HCT116 (cell line): ENCODE measurements at regions not wholly inside any gene's neighbourhood (a gene's known extent, or its start where the extent isn't known, plus 50 kb on each side); places are given as distances from the start of the nearest gene placed in this dataset.

Experiments
- CBX3 ChIP-seq: IDR thresholded peaks from 2 replicates; pipeline ENCODE4 v1.6.1; 2012; ENCODE audit warnings: low read depth
- CTCF ChIP-seq, 3 experiments: fragments of 200-600 bp in 1 of 3; sonication (generic) in 1 of 3; IDR thresholded peaks in 2 of 3; conservative IDR thresholded peaks in 1 of 3; 2 replicates each; pipeline ENCODE4 v1.5.1; 2012 to 2017; ENCODE audit warnings: low read depth in 2 of 3, low read length in 2 of 3, antibody characterized with exemption in 1 of 3, borderline replicate concordance in 1 of 3, control low read depth in 1 of 3, mild to moderate bottlenecking in 1 of 3, mixed read lengths in 1 of 3, mixed run types in 1 of 3, moderate library complexity in 1 of 3; ENCODE audit not compliant: insufficient read depth in 1 of 3
- EZH2 ChIP-seq: fragments of 200-600 bp; sonication (generic); IDR thresholded peaks from 2 replicates; pipeline ENCODE4 v1.6.1; 2017; ENCODE audit warnings: antibody characterized with exemption, mixed run types
- POLR2A ChIP-seq: IDR thresholded peaks from 2 replicates; pipeline ENCODE4 v1.7.0; 2011; ENCODE audit warnings: borderline replicate concordance; ENCODE audit not compliant: insufficient read depth, insufficient read length; ENCODE audit errors: extremely low read depth
- POLR2AphosphoS5 ChIP-seq: IDR thresholded peaks from 2 replicates; pipeline ENCODE4 v1.6.1; 2011; ENCODE audit warnings: mild to moderate bottlenecking, low read depth, low read length, moderate library complexity

- TF ChIP-seq POLR2A: no peak
- TF ChIP-seq CBX3: no peak
- TF ChIP-seq CTCF (IDR thresholded peaks at IDR 0.05 in 2 of 3, conservative IDR thresholded peaks at IDR 0.05 in 1 of 3; ENCODE audit: borderline replicate concordance in 1 of 3, insufficient read depth in 1 of 3, low read depth in 2 of 3, low read length in 2 of 3): no peak
- TF ChIP-seq EZH2: no peak
- no peak for TF ChIP-seq POLR2AphosphoS5
Observed at GRCh38 chr12:82054566-82054965, 295.4 kb upstream of the PPFIA2 start.
